MM.1S (cell line): ENCODE measurements at regions not wholly inside any gene's neighbourhood (a gene's known extent, or its start where the extent isn't known, plus 50 kb on each side); places are given as distances from the start of the nearest gene placed in this dataset.

Experiments used
- DNase-seq: peaks from one replicate; pipeline ENCODE4 v3.0.0-alpha.2; 2015
- H2AFZ ChIP-seq: fragments of 300-600 bp; sonication (generic); 2 replicates; pipeline ENCODE4 v1.6.0; 2016; ENCODE audit warnings: antibody characterized with exemption, low read length
- H3F3A ChIP-seq: fragments of 300-600 bp; sonication (generic); 2 replicates; pipeline ENCODE4 v1.6.1; 2016; ENCODE audit warnings: mild to moderate bottlenecking, antibody characterized with exemption, low read length, moderate library complexity, mixed read lengths; ENCODE audit not compliant: insufficient read depth
- H3K27ac ChIP-seq: fragments of 300-600 bp; sonication (generic); 2 replicates; pipeline ENCODE4 v1.5.1; 2016; ENCODE audit warnings: mild to moderate bottlenecking, low read length
- H3K27me3 ChIP-seq: fragments of 300-600 bp; sonication (generic); replicated peaks from 2 replicates; pipeline ENCODE4 v1.6.0; 2016; ENCODE audit warnings: low read length; ENCODE audit not compliant: insufficient read depth
- H3K36me3 ChIP-seq: fragments of 300-600 bp; sonication (generic); replicated peaks from 2 replicates; pipeline ENCODE4 v1.6.1; 2016; ENCODE audit warnings: mild to moderate bottlenecking, low read length, mixed read lengths; ENCODE audit not compliant: insufficient read depth
- H3K4me1 ChIP-seq: fragments of 300-600 bp; sonication (generic); 2 replicates; pipeline ENCODE4 v1.6.1; 2016; ENCODE audit warnings: low read length, mixed read lengths
- H3K4me2 ChIP-seq: fragments of 300-600 bp; sonication (generic); 2 replicates; pipeline ENCODE4 v1.6.0; 2016; ENCODE audit warnings: low read depth, low read length
- H3K4me3 ChIP-seq: fragments of 300-600 bp; sonication (generic); 2 replicates; pipeline ENCODE4 v1.5.1; 2016; ENCODE audit warnings: low read length, mixed read lengths
- H3K79me2 ChIP-seq: fragments of 300-600 bp; sonication (generic); 2 replicates; pipeline ENCODE4 v1.6.1; 2016; ENCODE audit warnings: mixed run types, low read length, mixed read lengths
- H3K9ac ChIP-seq: fragments of 300-600 bp; sonication (generic); 2 replicates; pipeline ENCODE4 v1.6.1; 2016; ENCODE audit warnings: low read length, mixed read lengths
- H3K9me2 ChIP-seq: fragments of 300-600 bp; sonication (generic); replicated peaks from 2 replicates; pipeline ENCODE4 v1.6.1; 2016; ENCODE audit warnings: mild to moderate bottlenecking, low read length, mixed read lengths; ENCODE audit not compliant: insufficient read depth
- H3K9me3 ChIP-seq: fragments of 300-600 bp; sonication (generic); replicated peaks from 2 replicates; pipeline ENCODE4 v1.6.1; 2016; ENCODE audit warnings: mild to moderate bottlenecking, low read length, mixed read lengths; ENCODE audit not compliant: insufficient read depth
- H4K20me1 ChIP-seq: fragments of 300-600 bp; sonication (generic); 2 replicates; pipeline ENCODE4 v1.6.1; 2016; ENCODE audit warnings: mild to moderate bottlenecking, low read length, moderate library complexity, mixed read lengths; ENCODE audit not compliant: insufficient read depth
- CTCF ChIP-seq: fragments of 300-600 bp; sonication (generic); IDR thresholded peaks from 2 replicates; pipeline ENCODE4 v1.5.1; 2016; ENCODE audit warnings: antibody characterized with exemption, low read length, mixed read lengths
- EZH2 ChIP-seq: fragments of 300-600 bp; sonication (generic); optimal IDR thresholded peaks from 2 replicates; pipeline ENCODE3; 2017; ENCODE audit warnings: low read depth, mild to moderate bottlenecking, antibody characterized with exemption, low read length, mixed read lengths
- EZH2phosphoT487 ChIP-seq: fragments of 300-600 bp; sonication (generic); IDR thresholded peaks from 2 replicates; pipeline ENCODE4 v1.6.1; 2018; ENCODE audit warnings: antibody characterized with exemption, low read length

- Histone ChIP-seq H3K9ac (no peak overlapping the region), H3K9me3 (no peaks in the 10 kb centered on the region), H3K79me2 (no peaks in the 10 kb centered on the region), H3K4me1 (no peaks in the 10 kb centered on the region), H3K27ac (no peak overlapping the region), H3K9me2 (no peaks in the 10 kb centered on the region), H4K20me1 (no peaks in the 10 kb centered on the region), H3K4me2 (no peak overlapping the region), H3K4me3 (no peak overlapping the region), H3K27me3 (no peaks in the 10 kb centered on the region), H3K36me3 (no peaks in the 10 kb centered on the region), H3F3A (no peaks in the 10 kb centered on the region), H2AFZ (no peak overlapping the region)
- no peak for DNase-seq
- TF ChIP-seq EZH2 (no peak), CTCF (no peak), EZH2phosphoT487 (no peak)
Measured at GRCh38 chr2:22788749-22789327, 596.1 kb upstream of the KLHL29 start.

DNA sequence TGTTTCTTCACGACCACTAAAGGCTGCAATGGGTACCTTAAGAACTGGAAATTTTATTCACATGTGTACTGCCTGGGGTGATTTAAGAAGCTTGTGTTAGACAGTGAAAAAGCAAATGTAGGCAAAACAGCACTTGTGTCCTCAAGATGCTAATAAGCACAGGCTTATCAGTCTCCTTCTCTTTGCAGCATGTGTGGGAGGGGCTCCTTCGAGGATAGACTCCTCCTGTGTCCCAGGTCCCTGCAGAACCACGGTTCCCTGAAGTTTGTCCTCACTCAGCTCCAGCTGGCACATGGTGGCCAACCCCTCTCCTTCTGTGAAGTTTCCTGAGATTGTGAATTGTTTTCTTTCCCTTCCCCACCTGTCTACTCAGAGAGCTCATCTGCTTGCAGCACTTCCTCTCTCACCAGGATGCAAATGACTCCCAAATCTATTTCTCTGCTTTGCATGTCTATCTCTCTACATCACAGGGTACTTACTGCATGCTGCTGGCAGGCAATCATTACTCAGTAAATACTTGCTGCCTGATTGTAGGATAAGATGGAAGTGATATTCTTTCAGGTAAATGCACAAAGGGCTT, 589.6 kb upstream of the KLHL29 start:
- no peak overlapping the region for H3K9ac ChIP-seq
- peak; percentile 16 for DNase-seq
- no peaks in the 10 kb centered on the region for H3K9me3 ChIP-seq
- no peak overlapping the region for H3K4me3 ChIP-seq
- no peak overlapping the region for H2AFZ ChIP-seq
- no peaks in the 10 kb centered on the region for H3K27me3 ChIP-seq
- no peaks in the 10 kb centered on the region for H3K9me2 ChIP-seq
- no peaks in the 10 kb centered on the region for H3K79me2 ChIP-seq
- TF ChIP-seq EZH2phosphoT487 = no peak
- TF ChIP-seq CTCF = no peak
- no peak for TF ChIP-seq EZH2
- no peaks in the 10 kb centered on the region for H3K36me3 ChIP-seq
- no peak overlapping the region for H3K27ac ChIP-seq
- no peaks in the 10 kb centered on the region for H4K20me1 ChIP-seq
- peak overlapping the region; percentile 6; the same call in 1 of the 2 replicates for H3K4me2 ChIP-seq
- H3F3A ChIP-seq = no peaks in the 10 kb centered on the region
- H3K4me1 ChIP-seq = peaks cover 9% of the 10 kb centered on the region; the same call in 1 of the 2 replicates

DNA sequence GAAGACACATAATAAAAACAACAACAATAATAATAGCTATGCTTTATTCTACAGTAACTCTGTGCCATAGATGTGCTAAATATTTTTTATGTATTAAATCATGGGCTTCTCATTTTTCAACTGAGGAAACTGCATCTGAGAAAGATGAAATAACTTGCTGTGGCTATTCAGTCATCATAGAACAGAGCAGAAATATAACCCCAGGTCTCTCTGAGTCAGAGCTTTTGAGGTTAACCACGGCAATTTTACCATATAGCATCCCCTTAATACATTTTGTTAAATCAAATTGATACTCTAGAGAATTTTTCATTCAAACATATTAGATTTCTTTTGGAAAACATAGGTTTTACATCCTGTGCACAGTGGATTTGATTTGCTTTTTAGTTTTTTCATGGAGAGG, 586.6 kb upstream of the KLHL29 start:
- peaks cover 9% of the 10 kb centered on the region; the same call in 1 of the 2 replicates for H3K4me1 ChIP-seq

More for the DNA sequence above, 586.6 kb upstream of the KLHL29 start:
- no peak for DNase-seq
- H2AFZ ChIP-seq = no peak overlapping the region
- H3K4me3 ChIP-seq = no peak overlapping the region
- no peak overlapping the region for H3K27ac ChIP-seq
- no peaks in the 10 kb centered on the region for H4K20me1 ChIP-seq
- no peaks in the 10 kb centered on the region for H3K9me3 ChIP-seq
- no peak overlapping the region for H3K4me2 ChIP-seq
- no peaks in the 10 kb centered on the region for H3F3A ChIP-seq
- no peaks in the 10 kb centered on the region for H3K27me3 ChIP-seq
- H3K79me2 ChIP-seq = no peaks in the 10 kb centered on the region
- no peaks in the 10 kb centered on the region for H3K9me2 ChIP-seq
- H3K9ac ChIP-seq = no peak overlapping the region
- TF ChIP-seq EZH2phosphoT487 (no peak), EZH2 (no peak), CTCF (no peak)
- no peaks in the 10 kb centered on the region for H3K36me3 ChIP-seq
